Cardiac septum (tissue), 1 donor: ENCODE measurements at regions not wholly inside any gene's neighbourhood (a gene's known extent, or its start where the extent isn't known, plus 50 kb on each side); places are given as distances from the start of the nearest gene placed in this dataset.

Experiments
- DNase-seq: peaks from one replicate; pipeline ENCODE4 v3.0.0-alpha.2; 2020; ENCODE audit warnings: low spot score
- intact Hi-C: fragments of 100-400 bp; cut with DNase I; formaldehyde crosslinking; loops from one replicate; pipeline ENCODE4 v1.14.0; 2022
- donor health status: DM: no; HTN: no; CAD: no.

GRCh38 chr10:4117604-4118003 is 332.6 kb upstream of the KLF6 start:
- DNase-seq: no peak
- intact Hi-C loops: no loop called here

DNA sequence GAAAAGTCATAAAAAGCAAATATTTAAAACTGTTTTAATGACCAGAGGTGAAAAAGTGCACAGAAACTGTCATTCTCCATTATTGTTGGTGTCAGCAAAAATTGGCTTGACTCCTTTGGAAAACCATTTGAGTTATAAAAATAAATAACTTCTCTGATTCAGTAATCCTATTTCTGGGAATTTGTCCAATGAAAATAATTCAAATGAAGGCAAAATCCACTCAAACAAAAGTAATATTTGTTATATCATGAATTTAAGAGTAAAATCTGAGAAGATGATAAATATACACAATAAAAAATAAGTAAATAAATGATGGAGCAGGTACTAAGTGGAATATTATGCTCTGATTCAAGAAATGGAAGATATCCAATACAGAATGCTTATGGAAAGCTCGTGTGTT is 326.6 kb upstream of the KLF6 start:
- DNase-seq: no peak
- intact Hi-C loops: no loop called here

GRCh38 chr10:4109469-4109868 is 324.5 kb upstream of the KLF6 start:
- no peak for DNase-seq
- intact Hi-C loops: loop anchor here (2.0 kb wide), 1 partner anchor 23 kb away; no protein-coding TSS in a partner anchor

- intact Hi-C loops: loop anchor here (2.0 kb wide), 1 partner anchor 22 kb away; no protein-coding TSS in a partner anchor
- DNase-seq: no peak
Measured at GRCh38 chr10:4108693-4109092, 323.7 kb upstream of the KLF6 start.

GRCh38 chr10:4107285-4107851 is 322.4 kb upstream of the KLF6 start:
- no peak for DNase-seq
- intact Hi-C loops: no loop called here

- no peak for DNase-seq
- intact Hi-C loops: no loop called here
Measured at GRCh38 chr10:4103603-4104002, 318.6 kb upstream of the KLF6 start.

- intact Hi-C loops: no loop called here
- DNase-seq: no peak
Measured at GRCh38 chr10:4102802-4103344, 317.9 kb upstream of the KLF6 start.

GRCh38 chr10:4101918-4102654 is 317.1 kb upstream of the KLF6 start:
- intact Hi-C loops: no loop called here

GRCh38 chr10:4100380-4100779 is 315.4 kb upstream of the KLF6 start:
- DNase-seq: no peak
- intact Hi-C loops: no loop called here

More at GRCh38 chr10:4101918-4102654, 317.1 kb upstream of the KLF6 start:
- no peak for DNase-seq

DNA sequence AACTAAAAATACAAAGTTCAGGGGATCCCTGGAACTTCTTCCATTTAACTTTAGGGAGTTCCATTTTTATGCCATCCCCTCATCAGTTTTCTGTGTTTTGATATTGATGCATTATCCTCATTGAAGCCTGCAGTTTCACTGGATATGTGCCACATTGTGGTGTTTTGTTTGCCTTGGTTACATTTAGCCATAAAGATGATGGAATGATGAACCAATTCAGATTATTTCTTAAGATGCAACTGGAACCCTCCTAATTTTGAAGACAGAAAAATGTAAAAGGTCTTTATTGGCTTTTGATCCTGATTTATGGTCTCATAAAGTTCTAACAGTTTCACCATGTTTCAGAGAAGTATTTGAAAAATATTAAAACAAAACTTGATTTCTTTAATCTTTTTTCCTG is 314.2 kb upstream of the KLF6 start:
- intact Hi-C loops: no loop called here

DNA sequence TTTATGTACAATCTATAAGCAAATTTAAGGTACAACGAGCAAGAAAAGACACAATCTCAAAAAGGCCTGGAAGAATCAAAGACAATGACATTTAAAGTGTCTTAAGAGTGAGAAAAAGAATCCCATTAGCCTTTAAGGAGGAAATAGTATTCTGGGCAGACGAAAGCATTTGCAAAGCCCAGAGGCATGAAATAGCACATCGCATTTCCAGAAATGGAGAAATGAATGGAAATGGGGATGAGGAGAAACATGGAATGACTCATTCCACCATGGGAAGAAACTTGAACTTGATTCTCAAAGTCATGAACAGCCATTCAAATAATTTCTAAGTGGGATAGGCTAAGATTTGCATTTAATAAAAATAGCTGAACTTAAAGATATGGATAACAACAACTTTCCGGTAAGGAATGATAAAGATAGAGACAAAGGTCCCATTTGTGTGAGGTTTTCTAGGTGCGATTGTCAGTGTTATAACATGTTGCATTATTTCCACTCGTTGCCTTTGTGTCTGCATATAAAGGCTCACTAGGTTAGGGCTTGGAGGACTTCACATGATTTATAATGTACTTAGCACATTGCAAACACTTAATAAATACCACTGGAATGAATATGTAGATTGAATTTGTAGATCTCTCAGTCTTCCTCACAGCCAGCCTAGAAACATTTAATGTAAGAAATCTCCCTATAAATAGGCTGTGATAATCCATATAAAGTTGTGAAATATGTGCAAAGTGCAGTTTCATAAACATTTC is 310.3 kb upstream of the KLF6 start:
- DNase-seq: no peak
- intact Hi-C loops: no loop called here

More for the DNA sequence above, 314.2 kb upstream of the KLF6 start:
- no peak for DNase-seq

GRCh38 chr10:4094751-4095150 is 309.7 kb upstream of the KLF6 start:
- DNase-seq: no peak
- intact Hi-C loops: no loop called here

GRCh38 chr10:4093438-4093837 is 308.4 kb upstream of the KLF6 start:
- no peak for DNase-seq
- intact Hi-C loops: no loop called here

GRCh38 chr10:4088354-4089066 is 303.5 kb upstream of the KLF6 start:
- DNase-seq: no peak
- intact Hi-C loops: loop anchor here (5.0 to 10.0 kb wide), 2 partner anchors 109 to 426 kb away; no protein-coding TSS in a partner anchor

GRCh38 chr10:4086131-4086898 is 301.3 kb upstream of the KLF6 start:
- no peak for DNase-seq
- intact Hi-C loops: loop anchor here (2.0 to 10.0 kb wide), 3 partner anchors 22 to 428 kb away; no protein-coding TSS in a partner anchor

GRCh38 chr10:4083509-4084003 is 298.5 kb upstream of the KLF6 start:
- no peak for DNase-seq
- intact Hi-C loops: loop anchor here (1.0 to 10.0 kb wide), 6 partner anchors 158 to 579 kb away; no protein-coding TSS in a partner anchor

- intact Hi-C loops: loop anchor here (1.0 to 10.0 kb wide), 6 partner anchors 158 to 580 kb away; no protein-coding TSS in a partner anchor
- DNase-seq: no peak
Measured at GRCh38 chr10:4082861-4083260, 297.9 kb upstream of the KLF6 start.

GRCh38 chr10:4081685-4082111 is 296.7 kb upstream of the KLF6 start:
- DNase-seq: no peak
- intact Hi-C loops: loop anchor here (2.0 to 10.0 kb wide), 5 partner anchors 164 to 581 kb away; no protein-coding TSS in a partner anchor
